ENCODE measurements at regions not wholly inside any gene's neighbourhood (a gene's known extent, or its start where the extent isn't known, plus 50 kb on each side); places are given as distances from the start of the nearest gene placed in this dataset.

- in situ Hi-C loops (cut with MboI): no loop called here
- BruUV-seq (replicated peaks): no TSS peak
- POLR2A ChIA-PET: no interaction called here
- Histone ChIP-seq H3K36me3 (ENCODE audit: control insufficient read depth, insufficient read depth, low read length) (no peaks in the 10 kb centered on the region), H3K4me2 (ENCODE audit: insufficient read depth, low read length) (no peak overlapping the region), H3K4me3 (no peak overlapping the region), H3K9me3 (replicated peaks; ENCODE audit: control insufficient read depth, insufficient read depth, low read depth, low read length) (no peaks in the 10 kb centered on the region; the same call in 1 of the 2 replicates), H3K9ac (ENCODE audit: insufficient read depth in 1 of 2, low read depth in 2 of 2, low read length in 2 of 2) (no peak overlapping the region), H4K20me1 (replicated peaks; ENCODE audit: control insufficient read depth, insufficient read depth, low read length) (no peaks in the 10 kb centered on the region), H2AFZ (ENCODE audit: low read depth, low read length) (no peak overlapping the region), H3K79me2 (ENCODE audit: control insufficient read depth, insufficient read depth, low read length) (no peaks in the 10 kb centered on the region), H3K9me1 (ENCODE audit: control insufficient read depth, insufficient read depth, low read length) (no peaks in the 10 kb centered on the region), H3K4me1 (replicated peaks in 1 of 2; ENCODE audit: control insufficient read depth in 2 of 2, insufficient read depth in 2 of 2, low read length in 2 of 2) (no peaks in the 10 kb centered on the region), H3K27ac (ENCODE audit: extremely low read depth, low read depth, low read length) (no peak overlapping the region), H3K27me3 (ENCODE audit: control insufficient read depth in 2 of 2, insufficient read depth in 2 of 2, low read length in 2 of 2) (no peaks in the 10 kb centered on the region)
- CTCF ChIA-PET (ENCODE audit: low intra/inter-chr PET ratio): interaction anchor here (0.6 kb wide), 1 partner anchor 1405 kb away, joined by 3 read pairs; no protein-coding TSS in a partner anchor
- TF ChIP-seq GABPA (tag; conservative IDR thresholded peaks at IDR 0.05; ENCODE audit: low read depth): no peak
- TF ChIP-seq ZNF239 (CRISPR knock-in tag; IDR thresholded peaks at IDR 0.05): no peak
- TF ChIP-seq ILF3 (IDR thresholded peaks at IDR 0.05; ENCODE audit: borderline replicate concordance): no peak
- TF ChIP-seq THRB (CRISPR knock-in tag; conservative IDR thresholded peaks at IDR 0.05): no peak
- TF ChIP-seq GABPB2 (CRISPR knock-in tag; conservative IDR thresholded peaks at IDR 0.05): no peak
- TF ChIP-seq KDM2B (CRISPR knock-in tag; IDR thresholded peaks at IDR 0.05): no peak
- no peak for TF ChIP-seq CXXC5 (CRISPR knock-in tag; IDR thresholded peaks at IDR 0.05)
- TF ChIP-seq ZBTB11 (CRISPR knock-in tag; IDR thresholded peaks at IDR 0.05): no peak
- TF ChIP-seq AFF1 (IDR thresholded peaks at IDR 0.05; ENCODE audit: low read depth in 1 of 2, partially characterized antibody in 2 of 2): peak in 1 of 2 experiments; percentile 99
- FAIRE-seq (no peak), DNase-seq (ENCODE audit: extremely low read depth in 1 of 4, low spot score in 3 of 4) (no peak), ATAC-seq (no peak)
- intact Hi-C loops (cut with micrococcal nuclease): no loop called here
These were observed 263.0 kb downstream of the MBNL1 start for GRCh38 chr3:152531717-152532116.

Data from K562 (cell line).